HFFc6 (cell line): ENCODE measurements at regions not wholly inside any gene's neighbourhood (a gene's known extent, or its start where the extent isn't known, plus 50 kb on each side); places are given as distances from the start of the nearest gene placed in this dataset.
"Not testable (repeated sequence)": the region's sequence is repeated elsewhere in the genome, so short reads cannot be mapped to it uniquely, and the experiment has no call there.

Source experiments
- DNase-seq: peaks from one replicate; pipeline ENCODE4 v3.0.0-alpha.2; 2018
- H3K27ac Mint-ChIP-seq: 2 replicates; pipeline ENCODE4 v1.8.0; 2020; ENCODE audit warnings: mild to moderate bottlenecking, mixed read lengths
- H3K27me3 Mint-ChIP-seq: 2 replicates; pipeline ENCODE4 v1.8.0; 2021; ENCODE audit warnings: mild to moderate bottlenecking, moderate library complexity, mixed read lengths; ENCODE audit not compliant: insufficient read depth
- H3K36me3 Mint-ChIP-seq: 2 replicates; pipeline ENCODE4 v1.8.0; 2021; ENCODE audit warnings: low read depth, mixed read lengths
- H3K4me1 Mint-ChIP-seq: 2 replicates; pipeline ENCODE4 v1.8.0; 2020; ENCODE audit warnings: low read depth, mixed read lengths
- H3K4me3 Mint-ChIP-seq: 2 replicates; pipeline ENCODE4 v1.8.0; 2020; ENCODE audit warnings: mild to moderate bottlenecking, moderate library complexity, mixed read lengths
- H3K9me3 Mint-ChIP-seq: 2 replicates; pipeline ENCODE4 v1.8.0; 2020; ENCODE audit warnings: mild to moderate bottlenecking, mixed read lengths
- TF ChIP-seq, protein P1 (sequence below): fragments of 200-600 bp; sonication (generic); IDR thresholded peaks from 2 replicates; pipeline ENCODE4 v1.5.0; 2021; ENCODE audit warnings: antibody characterized with exemption, mild to moderate bottlenecking

DNA sequence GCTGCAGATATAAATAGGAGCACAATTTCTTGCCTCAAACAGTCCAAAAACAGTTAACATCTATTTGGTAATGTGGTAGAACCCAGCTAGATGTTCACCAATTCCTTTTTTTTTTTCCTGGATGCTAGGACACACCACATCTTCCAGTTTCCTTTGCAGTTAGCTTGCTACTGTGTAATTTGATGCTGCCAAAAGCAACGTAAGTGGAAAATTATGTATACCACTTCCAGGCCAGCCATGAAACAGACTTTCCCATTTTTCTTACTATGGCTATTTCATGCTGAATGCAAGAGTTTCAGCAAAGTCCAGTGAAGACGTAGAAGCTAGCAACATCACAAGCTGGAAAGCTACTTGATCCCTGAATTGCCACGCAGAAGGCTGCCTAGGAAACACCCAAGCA lies 667.2 kb downstream of the TLE1 start:
- H3K36me3 Mint-ChIP-seq: no peaks in the 10 kb centered on the region
- no peak for DNase-seq
- TF ChIP-seq, protein P1, sequence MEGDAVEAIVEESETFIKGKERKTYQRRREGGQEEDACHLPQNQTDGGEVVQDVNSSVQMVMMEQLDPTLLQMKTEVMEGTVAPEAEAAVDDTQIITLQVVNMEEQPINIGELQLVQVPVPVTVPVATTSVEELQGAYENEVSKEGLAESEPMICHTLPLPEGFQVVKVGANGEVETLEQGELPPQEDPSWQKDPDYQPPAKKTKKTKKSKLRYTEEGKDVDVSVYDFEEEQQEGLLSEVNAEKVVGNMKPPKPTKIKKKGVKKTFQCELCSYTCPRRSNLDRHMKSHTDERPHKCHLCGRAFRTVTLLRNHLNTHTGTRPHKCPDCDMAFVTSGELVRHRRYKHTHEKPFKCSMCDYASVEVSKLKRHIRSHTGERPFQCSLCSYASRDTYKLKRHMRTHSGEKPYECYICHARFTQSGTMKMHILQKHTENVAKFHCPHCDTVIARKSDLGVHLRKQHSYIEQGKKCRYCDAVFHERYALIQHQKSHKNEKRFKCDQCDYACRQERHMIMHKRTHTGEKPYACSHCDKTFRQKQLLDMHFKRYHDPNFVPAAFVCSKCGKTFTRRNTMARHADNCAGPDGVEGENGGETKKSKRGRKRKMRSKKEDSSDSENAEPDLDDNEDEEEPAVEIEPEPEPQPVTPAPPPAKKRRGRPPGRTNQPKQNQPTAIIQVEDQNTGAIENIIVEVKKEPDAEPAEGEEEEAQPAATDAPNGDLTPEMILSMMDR: no peak
- H3K9me3 Mint-ChIP-seq: no peaks in the 10 kb centered on the region
- H3K4me1 Mint-ChIP-seq: no peaks in the 10 kb centered on the region
- H3K27ac Mint-ChIP-seq: no peak overlapping the region
- no peaks in the 10 kb centered on the region; the same call in none of the 2 replicates for H3K27me3 Mint-ChIP-seq
- H3K4me3 Mint-ChIP-seq: no peak overlapping the region

DNA sequence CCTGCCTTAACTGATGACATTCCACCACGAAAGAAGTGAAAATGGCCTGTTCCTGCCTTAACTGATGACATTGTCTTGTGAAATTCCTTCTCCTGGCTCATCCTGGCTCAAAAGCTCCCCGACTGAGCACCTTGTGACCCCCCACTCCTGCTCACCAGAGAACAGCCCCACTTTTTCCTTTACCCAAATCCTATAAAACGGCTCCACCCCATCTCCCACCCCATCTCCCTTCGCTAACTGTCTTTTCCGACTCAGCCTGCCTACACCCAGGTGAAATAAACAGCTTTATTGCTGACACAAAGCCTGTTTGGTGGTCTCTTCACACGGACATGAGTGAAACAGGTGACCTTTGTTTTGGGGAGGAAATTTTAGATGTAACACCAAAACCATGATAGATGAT lies 674.4 kb downstream of the TLE1 start:
- not testable (repeated sequence) for H3K27ac Mint-ChIP-seq, H3K4me3 Mint-ChIP-seq, H3K9me3 Mint-ChIP-seq, H3K4me1 Mint-ChIP-seq, H3K36me3 Mint-ChIP-seq, DNase-seq
- peaks cover 17% of the 10 kb centered on the region for H3K27me3 Mint-ChIP-seq

DNA sequence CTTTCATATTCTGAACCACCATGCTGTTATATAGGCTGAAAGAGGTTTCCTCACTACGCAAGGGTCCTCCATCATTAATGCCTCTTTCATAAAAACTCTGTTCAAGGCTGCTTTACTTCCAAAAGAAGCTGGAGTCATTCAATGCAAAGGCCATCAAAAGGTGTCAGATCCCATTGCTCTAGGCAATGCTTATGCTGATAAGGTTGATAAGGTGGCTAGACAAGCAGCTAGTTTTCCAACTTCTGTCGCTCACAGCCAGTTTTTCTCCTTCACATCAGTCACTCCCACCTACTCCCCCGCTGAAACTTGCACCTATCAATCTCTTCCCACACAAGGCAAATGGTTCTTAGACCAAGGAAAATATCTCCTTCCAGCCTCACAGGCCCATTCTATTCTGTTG lies 676.2 kb downstream of the TLE1 start:
- not testable (repeated sequence) for H3K4me1 Mint-ChIP-seq, H3K36me3 Mint-ChIP-seq, DNase-seq, H3K27ac Mint-ChIP-seq, H3K4me3 Mint-ChIP-seq, H3K9me3 Mint-ChIP-seq
- H3K27me3 Mint-ChIP-seq: peaks cover 17% of the 10 kb centered on the region

DNA sequence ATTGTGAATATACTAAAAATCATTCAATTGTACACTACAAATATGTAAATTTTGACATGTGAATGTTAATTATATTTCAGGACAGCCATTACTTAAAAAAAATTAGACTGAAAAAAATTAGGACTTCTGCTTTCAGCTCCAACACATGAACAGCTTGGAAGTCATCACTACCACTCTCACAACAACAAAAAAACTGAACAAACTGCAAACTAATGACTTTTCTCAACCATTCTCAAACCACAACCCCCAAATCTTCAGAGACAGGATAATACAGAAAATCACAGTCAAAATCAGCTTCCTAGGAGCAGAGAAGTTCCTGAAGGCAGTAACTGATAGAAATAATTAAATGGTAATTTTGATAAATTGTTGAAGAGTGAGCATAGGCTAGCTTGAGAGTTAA lies 686.4 kb downstream of the TLE1 start:
- Mint-ChIP-seq H3K27me3 (no peaks in the 10 kb centered on the region), H3K4me1 (no peaks in the 10 kb centered on the region), H3K36me3 (no peaks in the 10 kb centered on the region), H3K27ac (no peak overlapping the region), H3K4me3 (no peak overlapping the region), H3K9me3 (no peaks in the 10 kb centered on the region)
- no peak for DNase-seq
- TF ChIP-seq, protein P1: no peak

DNA sequence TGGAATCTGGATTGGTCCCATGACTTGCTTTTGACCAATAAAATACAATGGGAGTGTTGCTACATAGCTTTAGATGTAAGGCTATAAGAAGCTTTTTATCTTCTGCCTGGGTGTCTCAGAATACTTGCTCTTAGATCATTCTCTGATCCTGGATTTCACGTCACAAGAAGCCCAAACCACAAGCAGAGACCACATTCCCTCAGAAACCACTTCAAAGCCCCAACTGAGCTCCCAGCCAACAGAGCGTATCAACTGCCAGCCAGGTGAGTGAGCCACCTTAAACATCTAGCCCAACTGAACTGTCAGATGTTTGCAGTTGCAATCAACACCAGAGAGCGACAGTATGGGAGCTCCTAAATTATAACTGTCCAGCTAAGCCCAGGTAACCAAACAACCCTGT lies 687.1 kb downstream of the TLE1 start:
- H3K4me1 Mint-ChIP-seq: no peaks in the 10 kb centered on the region
- no peak overlapping the region for H3K27ac Mint-ChIP-seq
- no peaks in the 10 kb centered on the region for H3K27me3 Mint-ChIP-seq
- no peaks in the 10 kb centered on the region for H3K36me3 Mint-ChIP-seq
- no peak for DNase-seq
- H3K4me3 Mint-ChIP-seq: no peak overlapping the region
- TF ChIP-seq, protein P1: no peak
- no peaks in the 10 kb centered on the region for H3K9me3 Mint-ChIP-seq

DNA sequence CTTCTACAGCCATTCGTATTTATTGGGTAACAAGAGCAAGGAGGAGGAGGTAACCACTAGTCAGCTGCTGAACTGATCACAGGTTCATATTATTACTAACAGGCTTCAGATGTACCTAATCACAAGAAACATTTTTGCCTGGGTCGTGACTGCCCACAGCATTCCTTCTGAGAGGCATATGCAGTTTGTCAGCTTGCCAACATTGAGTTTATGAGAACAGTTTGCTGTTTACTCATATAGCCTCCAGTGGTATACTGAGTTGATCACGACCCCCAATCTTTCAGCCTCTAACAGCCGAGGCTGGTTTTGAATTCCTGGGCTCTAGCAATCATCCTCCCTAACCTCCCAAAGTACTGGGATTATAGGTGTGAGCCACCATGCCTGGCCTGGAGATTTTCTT lies 693.6 kb downstream of the TLE1 start:
- peak; percentile 38 for DNase-seq
- Mint-ChIP-seq H3K36me3 (no peaks in the 10 kb centered on the region), H3K9me3 (no peaks in the 10 kb centered on the region), H3K4me1 (no peaks in the 10 kb centered on the region), H3K27me3 (no peaks in the 10 kb centered on the region), H3K27ac (no peak overlapping the region), H3K4me3 (no peak overlapping the region)
- TF ChIP-seq, protein P1: no peak

DNA sequence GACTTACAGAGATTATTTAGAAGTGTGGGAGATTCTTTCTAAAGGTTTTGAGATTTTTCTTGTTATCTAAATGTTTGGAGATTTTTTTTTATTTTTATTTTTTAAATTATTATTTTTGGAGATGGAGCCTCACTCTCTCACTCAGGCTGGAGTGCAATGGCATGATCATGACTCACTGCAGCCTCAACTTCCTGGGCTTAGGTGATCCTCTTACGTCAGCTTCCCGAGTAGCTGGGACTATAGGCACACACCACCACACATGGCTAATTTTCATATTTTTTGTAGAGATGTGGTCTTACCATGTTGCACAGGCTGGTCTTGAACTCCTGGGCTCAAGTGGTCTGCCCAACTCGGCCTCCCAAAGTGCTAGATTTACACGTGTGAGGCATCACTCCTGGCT lies 694.5 kb downstream of the TLE1 start:
- TF ChIP-seq, protein P1: no peak
- H3K27me3 Mint-ChIP-seq: no peaks in the 10 kb centered on the region
- no peaks in the 10 kb centered on the region for H3K36me3 Mint-ChIP-seq
- no peaks in the 10 kb centered on the region for H3K9me3 Mint-ChIP-seq
- DNase-seq: no peak
- H3K4me3 Mint-ChIP-seq: no peak overlapping the region
- H3K27ac Mint-ChIP-seq: no peak overlapping the region
- no peaks in the 10 kb centered on the region for H3K4me1 Mint-ChIP-seq

DNA sequence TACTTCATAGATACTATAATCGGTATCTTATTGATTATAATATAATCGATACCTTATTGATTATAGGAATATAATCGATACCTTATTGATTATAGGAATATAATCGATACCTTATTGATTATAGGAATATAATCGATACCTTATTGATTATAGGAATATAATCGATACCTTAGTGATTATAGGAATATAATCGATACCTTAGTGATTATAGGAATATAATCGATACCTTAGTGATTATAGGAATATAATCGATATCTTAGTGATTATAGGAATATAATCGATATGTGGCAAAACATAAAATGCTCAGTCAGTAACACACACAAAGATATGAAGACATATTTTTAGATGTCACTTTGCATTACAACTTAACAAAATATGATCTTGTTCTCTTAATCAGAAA lies 703.8 kb downstream of the TLE1 start:
- H3K27me3 Mint-ChIP-seq, H3K4me3 Mint-ChIP-seq, H3K36me3 Mint-ChIP-seq, H3K27ac Mint-ChIP-seq, DNase-seq, H3K9me3 Mint-ChIP-seq, H3K4me1 Mint-ChIP-seq: not testable (repeated sequence)
